Calu3 (cell line): ENCODE measurements at regions not wholly inside any gene's neighbourhood (a gene's known extent, or its start where the extent isn't known, plus 50 kb on each side); places are given as distances from the start of the nearest gene placed in this dataset.
"Not testable (repeated sequence)": the region's sequence is repeated elsewhere in the genome, so short reads cannot be mapped to it uniquely, and the experiment has no call there.

Experiments used
- BruUV-seq: library from RNA; stranded (reverse); fragments of 400-500 nt; replicated peaks from 2 replicates; lab custom pipeline; 2021; lab: Mats Ljungman, UMichigan
- CTCF ChIA-PET: fragments of 300-600 bp; sonication (Branson Sonifier 250); formaldehyde crosslinking; loops from one replicate; lab custom pipeline; 2022; ENCODE audit warnings: antibody characterized with exemption; lab: Charles Lee
- DNase-seq: peaks from one replicate; pipeline ENCODE4 v3.0.0; 2022
- H3K27ac Mint-ChIP-seq: one replicate; pipeline ENCODE4 v1.8.0; 2022; ENCODE audit warnings: mixed read lengths; ENCODE audit not compliant: unreplicated experiment
- H3K27me3 Mint-ChIP-seq: one replicate; pipeline ENCODE4 v1.8.0; 2022; ENCODE audit warnings: mixed read lengths; ENCODE audit not compliant: unreplicated experiment
- H3K36me3 Mint-ChIP-seq: one replicate; pipeline ENCODE4 v1.8.0; 2022; ENCODE audit warnings: mild to moderate bottlenecking, moderate library complexity, mixed read lengths; ENCODE audit not compliant: insufficient read depth, unreplicated experiment
- H3K4me1 Mint-ChIP-seq: one replicate; pipeline ENCODE4 v1.8.0; 2022; ENCODE audit warnings: mild to moderate bottlenecking, low read depth, mixed read lengths; ENCODE audit not compliant: unreplicated experiment
- H3K4me3 Mint-ChIP-seq: one replicate; pipeline ENCODE4 v1.8.0; 2022; ENCODE audit warnings: mild to moderate bottlenecking, low read depth, moderate library complexity, mixed read lengths; ENCODE audit not compliant: unreplicated experiment
- H3K9me3 Mint-ChIP-seq: one replicate; pipeline ENCODE4 v1.8.0; 2022; ENCODE audit warnings: low read depth, mixed read lengths; ENCODE audit not compliant: unreplicated experiment
- intact Hi-C: fragments of 100-400 bp; cut with micrococcal nuclease; formaldehyde crosslinking; loops from one replicate; pipeline ENCODE4 v1.10.0; 2022; ENCODE audit not compliant: unreplicated experiment
- TF ChIP-seq, protein P1 (sequence below): fragments of 200-600 bp; IDR thresholded peaks from one replicate; pipeline ENCODE4 v1.8.0; 2022; ENCODE audit warnings: antibody characterized with exemption; ENCODE audit not compliant: unreplicated experiment

DNA sequence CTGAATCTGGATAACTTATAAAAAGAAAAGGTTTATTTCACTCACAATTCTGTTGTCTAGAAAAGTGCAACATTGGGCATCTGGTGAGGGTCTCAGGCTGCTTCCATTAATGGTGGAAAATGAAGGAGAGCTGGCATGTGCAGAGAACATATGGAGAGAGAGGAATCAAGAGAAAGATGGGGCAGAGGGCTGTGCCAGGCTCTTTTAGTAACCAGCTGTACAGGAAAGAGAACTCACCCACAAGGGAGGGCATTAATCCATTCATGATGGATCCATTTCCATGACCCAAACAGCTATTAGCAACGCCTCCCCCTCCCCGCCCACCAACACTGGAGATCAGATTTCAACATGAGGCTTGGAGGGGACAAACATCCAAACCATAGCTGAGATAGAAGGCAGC is 61.7 kb upstream of the LYZL1 start:
- TF ChIP-seq, protein P1, sequence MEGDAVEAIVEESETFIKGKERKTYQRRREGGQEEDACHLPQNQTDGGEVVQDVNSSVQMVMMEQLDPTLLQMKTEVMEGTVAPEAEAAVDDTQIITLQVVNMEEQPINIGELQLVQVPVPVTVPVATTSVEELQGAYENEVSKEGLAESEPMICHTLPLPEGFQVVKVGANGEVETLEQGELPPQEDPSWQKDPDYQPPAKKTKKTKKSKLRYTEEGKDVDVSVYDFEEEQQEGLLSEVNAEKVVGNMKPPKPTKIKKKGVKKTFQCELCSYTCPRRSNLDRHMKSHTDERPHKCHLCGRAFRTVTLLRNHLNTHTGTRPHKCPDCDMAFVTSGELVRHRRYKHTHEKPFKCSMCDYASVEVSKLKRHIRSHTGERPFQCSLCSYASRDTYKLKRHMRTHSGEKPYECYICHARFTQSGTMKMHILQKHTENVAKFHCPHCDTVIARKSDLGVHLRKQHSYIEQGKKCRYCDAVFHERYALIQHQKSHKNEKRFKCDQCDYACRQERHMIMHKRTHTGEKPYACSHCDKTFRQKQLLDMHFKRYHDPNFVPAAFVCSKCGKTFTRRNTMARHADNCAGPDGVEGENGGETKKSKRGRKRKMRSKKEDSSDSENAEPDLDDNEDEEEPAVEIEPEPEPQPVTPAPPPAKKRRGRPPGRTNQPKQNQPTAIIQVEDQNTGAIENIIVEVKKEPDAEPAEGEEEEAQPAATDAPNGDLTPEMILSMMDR, result no peak
- H3K4me3 Mint-ChIP-seq, result no peak overlapping the region
- intact Hi-C loops, result no loop called here
- no peaks in the 10 kb centered on the region for H3K9me3 Mint-ChIP-seq
- DNase-seq, result no peak
- peaks cover 45% of the 10 kb centered on the region for H3K27me3 Mint-ChIP-seq
- H3K4me1 Mint-ChIP-seq, result no peaks in the 10 kb centered on the region
- CTCF ChIA-PET, result interaction anchor here (1.1 kb wide), 1 partner anchor 9 kb away, joined by 3 read pairs; no protein-coding TSS in a partner anchor
- H3K27ac Mint-ChIP-seq, result no peak overlapping the region
- BruUV-seq, result no TSS peak
- no peaks in the 10 kb centered on the region for H3K36me3 Mint-ChIP-seq

DNA sequence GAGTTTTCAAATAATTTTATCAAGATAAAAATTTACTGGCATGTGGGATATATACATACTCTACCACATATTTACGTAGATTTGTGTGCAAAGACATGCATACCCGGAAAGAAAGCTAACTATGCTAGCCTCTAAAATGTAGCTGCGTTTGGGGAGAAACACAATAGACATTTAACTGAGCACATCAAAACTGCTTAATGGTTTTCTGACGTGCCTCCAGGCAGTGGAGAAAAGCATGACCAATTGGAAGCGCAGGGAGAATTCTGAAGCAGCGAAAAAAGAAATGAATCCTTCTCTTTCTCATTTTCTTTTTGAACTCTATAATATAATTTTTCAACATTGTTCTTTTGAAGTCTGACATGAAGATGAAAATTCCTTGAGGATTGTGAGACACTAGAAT is 60.3 kb upstream of the LYZL1 start:
- no peaks in the 10 kb centered on the region for H3K36me3 Mint-ChIP-seq
- BruUV-seq, result no TSS peak

DNA sequence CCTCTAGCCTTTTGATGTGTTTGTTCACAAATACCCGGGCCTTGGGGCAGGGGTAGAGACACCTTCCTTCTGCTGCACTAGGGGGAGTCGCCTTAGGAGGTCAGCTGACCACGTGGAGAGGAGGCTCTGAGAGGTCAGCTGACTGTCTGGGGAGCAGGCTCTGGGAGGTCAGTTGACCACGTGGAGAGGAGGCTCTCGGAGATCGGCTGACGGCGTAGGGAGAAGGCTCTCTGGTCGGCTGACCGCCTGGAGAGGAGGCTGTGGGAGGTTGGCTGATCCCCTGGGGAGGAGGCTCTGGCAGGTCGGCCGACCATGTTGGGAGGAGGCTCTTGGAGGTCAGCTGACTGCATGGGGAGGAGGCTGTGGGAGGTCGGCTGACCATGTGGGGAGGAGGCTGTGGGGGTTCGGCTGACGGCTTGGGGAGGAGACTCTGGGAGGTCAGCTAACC is 59.6 kb upstream of the LYZL1 start:
- H3K9me3 Mint-ChIP-seq, result no peaks in the 10 kb centered on the region
- CTCF ChIA-PET, result no interaction called here
- no TSS peak for BruUV-seq
- no peak for DNase-seq
- intact Hi-C loops, result no loop called here
- peaks cover 33% of the 10 kb centered on the region for H3K27me3 Mint-ChIP-seq
- no peaks in the 10 kb centered on the region for H3K4me1 Mint-ChIP-seq
- H3K4me3 Mint-ChIP-seq, result no peak overlapping the region
- H3K36me3 Mint-ChIP-seq, result no peaks in the 10 kb centered on the region
- TF ChIP-seq, protein P1, result no peak
- H3K27ac Mint-ChIP-seq, result no peak overlapping the region

More for the DNA sequence above, 60.3 kb upstream of the LYZL1 start:
- Mint-ChIP-seq H3K4me3 (no peak overlapping the region), H3K27ac (no peak overlapping the region), H3K9me3 (no peaks in the 10 kb centered on the region), H3K27me3 (peaks cover 41% of the 10 kb centered on the region), H3K4me1 (no peaks in the 10 kb centered on the region)
- intact Hi-C loops, result no loop called here
- TF ChIP-seq, protein P1, result no peak
- CTCF ChIA-PET, result interaction anchor here (1.0 kb wide), 1 partner anchor 19 kb away, joined by 3 read pairs; no protein-coding TSS in a partner anchor
- no peak for DNase-seq

DNA sequence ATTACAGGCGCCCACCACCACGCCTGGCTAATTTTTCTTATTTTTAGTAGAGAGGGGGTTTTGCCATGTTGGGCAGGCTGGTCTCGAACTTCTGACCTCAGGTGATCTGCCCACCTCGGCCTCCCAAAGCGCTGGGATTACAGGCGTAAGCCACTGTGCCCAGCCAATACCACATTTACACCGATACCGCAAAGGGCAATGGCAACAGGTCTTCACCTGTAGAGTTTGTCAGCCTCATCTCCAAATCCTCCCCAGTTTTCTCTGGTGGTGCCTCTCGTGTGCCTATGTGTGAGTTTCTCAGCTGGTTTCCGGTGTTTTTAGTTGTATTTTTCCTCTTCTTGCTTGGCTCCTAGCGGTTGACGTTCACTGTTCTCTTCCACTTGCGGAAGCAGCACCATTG is 52.0 kb upstream of the LYZL1 start:
- H3K36me3 Mint-ChIP-seq, H3K4me3 Mint-ChIP-seq, H3K27ac Mint-ChIP-seq, H3K9me3 Mint-ChIP-seq, DNase-seq, BruUV-seq, H3K4me1 Mint-ChIP-seq, intact Hi-C loops: not testable (repeated sequence)
- H3K27me3 Mint-ChIP-seq, result peaks cover 14% of the 10 kb centered on the region
- CTCF ChIA-PET, result interaction anchor here (1.1 kb wide), 1 partner anchor 10 kb away, joined by 3 read pairs; no protein-coding TSS in a partner anchor

DNA sequence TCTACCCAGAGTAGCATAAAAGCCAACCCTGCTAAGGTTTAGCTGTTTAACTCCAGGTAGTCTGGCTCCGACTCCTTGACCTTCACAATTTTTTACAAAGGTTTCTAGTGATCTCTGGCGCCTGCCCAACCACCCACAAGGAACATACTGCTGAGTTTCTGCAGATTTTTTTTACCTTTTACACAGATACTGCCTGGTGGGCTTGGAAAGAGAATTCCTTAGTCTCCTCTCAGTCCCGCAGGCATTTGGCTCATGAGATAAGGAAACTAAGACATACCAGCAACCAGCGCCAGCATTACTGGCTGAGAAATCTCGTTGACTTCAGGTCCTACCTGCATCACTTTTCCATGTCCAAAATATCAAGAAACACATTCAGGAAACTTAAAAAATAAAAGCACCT is 51.1 kb upstream of the LYZL1 start:
- TF ChIP-seq, protein P1, result no peak
- Mint-ChIP-seq H3K4me3 (no peak overlapping the region), H3K27me3 (peaks cover 23% of the 10 kb centered on the region), H3K27ac (no peak overlapping the region), H3K4me1 (no peaks in the 10 kb centered on the region), H3K9me3 (no peaks in the 10 kb centered on the region), H3K36me3 (no peaks in the 10 kb centered on the region)
- DNase-seq, result no peak
- no TSS peak for BruUV-seq
- intact Hi-C loops, result no loop called here
- CTCF ChIA-PET, result no interaction called here
